Activated T-cell treated with anti-CD3 and anti-CD28 coated beads, Interleukin-2, amount 50 U/mL, for 72 hours (primary cell): ENCODE measurements at regions not wholly inside any gene's neighbourhood (a gene's known extent, or its start where the extent isn't known, plus 50 kb on each side); places are given as distances from the start of the nearest gene placed in this dataset.

Experiments
- ATAC-seq, 2 donors: fragments of 150-1000 bp; cut with Tn5 transposase; replicated peaks in 1 of 2; 2 replicates each; pipeline ENCODE4 v1.10.0; 2021; ENCODE audit warnings: moderate library complexity in 2 of 2, mild to moderate bottlenecking in 1 of 2
- DNase-seq, 2 donors: peaks; one replicate each; pipeline ENCODE4 v3.0.0; 2021 to 2022; ENCODE audit warnings: mixed read lengths in 1 of 2
- H3K27ac Mint-ChIP-seq: one replicate; pipeline ENCODE4 v1.8.0; 2022; ENCODE audit warnings: mild to moderate bottlenecking, moderate library complexity, mixed read lengths
- H3K27me3 Mint-ChIP-seq: one replicate; pipeline ENCODE4 v1.8.0; 2022; ENCODE audit warnings: low read depth, mixed read lengths
- H3K36me3 Mint-ChIP-seq, 2 donors: one replicate each; pipeline ENCODE4 v1.8.0; 2022; ENCODE audit warnings: mixed read lengths in 2 of 2, mild to moderate bottlenecking in 1 of 2; ENCODE audit not compliant: insufficient read depth in 2 of 2
- H3K4me1 Mint-ChIP-seq: one replicate; pipeline ENCODE4 v1.8.0; 2022; ENCODE audit warnings: low read depth, mixed read lengths
- H3K4me3 Mint-ChIP-seq, 2 donors: one replicate each; pipeline ENCODE4 v1.8.0; 2022; ENCODE audit warnings: mild to moderate bottlenecking in 2 of 2, mixed read lengths in 2 of 2, moderate library complexity in 2 of 2
- H3K9me3 Mint-ChIP-seq, 2 donors: one replicate each; pipeline ENCODE4 v1.8.0; 2022; ENCODE audit warnings: mixed read lengths in 2 of 2

DNA sequence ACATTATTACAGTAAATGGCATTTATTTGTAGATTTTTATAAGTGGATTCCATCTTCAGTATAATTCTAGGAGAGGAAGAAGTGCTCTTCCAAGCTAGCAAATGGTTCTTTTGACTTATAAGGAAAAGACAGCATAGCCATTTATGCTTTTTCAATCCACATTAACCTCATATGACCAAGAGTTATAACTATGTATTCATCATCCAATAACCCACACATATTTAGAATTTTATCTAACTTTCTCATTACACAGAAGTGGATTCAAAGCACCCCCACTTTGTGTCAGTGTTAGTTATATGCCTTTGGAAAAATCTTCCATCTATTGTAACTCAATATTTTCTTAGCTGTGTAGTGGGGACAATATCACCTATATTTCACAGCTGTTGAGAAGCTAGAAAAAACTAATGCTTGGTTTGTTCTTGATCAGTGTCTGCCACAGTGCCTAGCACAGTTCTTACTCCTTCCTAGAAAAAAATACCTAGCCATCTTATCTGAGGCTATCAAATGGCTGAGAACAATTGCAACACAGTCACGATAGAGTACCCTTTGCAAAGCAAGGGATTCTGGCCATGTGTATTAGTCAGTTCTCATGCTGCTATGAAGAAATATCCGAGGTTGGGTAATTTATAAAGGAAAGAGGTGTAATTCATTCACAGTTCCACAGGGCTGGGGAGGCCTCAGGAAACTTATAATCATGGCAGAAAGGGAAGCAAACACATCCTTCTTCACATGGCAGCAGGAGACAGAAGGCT is 986.3 kb downstream of the TFAP2A start:
- Mint-ChIP-seq H3K4me1 (no peaks in the 10 kb centered on the region), H3K36me3 (peaks cover 0 to 2% of the 10 kb centered on the region in 2 donors), H3K27ac (no peak overlapping the region), H3K9me3 (peaks cover 3 to 8% of the 10 kb centered on the region in 2 donors), H3K27me3 (no peaks in the 10 kb centered on the region), H3K4me3 (no peak overlapping the region)
- no peak for DNase-seq
- no peak for ATAC-seq

DNA sequence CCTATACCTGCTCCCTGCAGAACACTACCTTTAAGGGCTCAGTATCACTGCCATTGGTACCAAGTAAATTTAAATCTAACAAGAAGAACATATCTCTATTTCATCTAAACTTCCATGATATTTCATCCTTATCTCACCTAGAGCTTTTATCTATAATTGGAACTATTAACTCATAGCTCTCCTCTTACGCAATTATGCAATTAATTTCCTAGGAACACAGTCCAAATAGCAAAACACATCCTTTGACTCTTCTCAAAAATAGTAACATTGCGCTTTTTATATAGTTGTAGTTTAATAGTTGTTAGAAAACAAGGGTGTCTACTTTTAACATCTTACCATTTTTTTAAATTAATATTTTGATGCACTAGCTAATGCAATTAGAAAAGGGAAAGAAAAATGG is 986.8 kb upstream of the SLC35B3 start:
- DNase-seq = no peak
- H3K4me3 Mint-ChIP-seq = no peak overlapping the region
- H3K27me3 Mint-ChIP-seq = no peaks in the 10 kb centered on the region
- H3K27ac Mint-ChIP-seq = no peak overlapping the region
- no peak for ATAC-seq
- no peaks in the 10 kb centered on the region for H3K36me3 Mint-ChIP-seq
- peaks cover 0 to 5% of the 10 kb centered on the region in 2 donors for H3K9me3 Mint-ChIP-seq
- no peaks in the 10 kb centered on the region for H3K4me1 Mint-ChIP-seq

DNA sequence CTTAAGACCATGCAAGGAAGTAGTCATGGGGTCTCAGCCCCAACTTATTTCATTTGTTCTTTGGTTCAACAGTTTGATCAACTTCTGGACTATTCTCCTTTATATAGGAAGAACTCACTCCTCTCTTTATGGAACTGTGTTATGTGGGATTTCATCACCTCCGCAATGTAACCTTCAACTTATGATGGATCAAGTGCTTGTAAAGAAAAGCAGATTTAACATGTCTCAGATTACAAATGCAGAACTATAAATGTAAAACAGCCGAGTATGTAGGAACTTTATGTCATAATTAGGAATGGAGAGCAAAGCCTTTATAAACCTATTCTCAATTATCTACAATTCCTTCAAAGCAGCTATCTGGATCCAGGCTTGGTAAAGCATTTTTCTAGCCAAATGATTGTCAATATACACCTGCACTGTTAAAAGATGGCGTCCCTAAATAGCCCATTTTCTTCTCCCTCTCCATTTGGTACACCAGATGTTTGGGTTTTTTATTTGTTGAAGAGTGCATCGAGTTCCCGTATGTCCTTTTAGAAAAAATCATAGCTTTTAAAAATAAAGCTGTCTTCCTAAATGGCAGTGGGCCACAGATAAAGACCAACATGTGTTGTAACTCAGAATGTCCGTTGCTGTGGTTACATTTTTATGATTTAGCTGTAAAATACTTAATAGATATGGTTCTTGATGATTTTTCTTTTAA is 985.1 kb upstream of the SLC35B3 start:
- no peak overlapping the region for H3K27ac Mint-ChIP-seq
- H3K27me3 Mint-ChIP-seq = no peaks in the 10 kb centered on the region
- H3K4me3 Mint-ChIP-seq = no peak overlapping the region
- peaks cover 0 to 2% of the 10 kb centered on the region in 2 donors for H3K9me3 Mint-ChIP-seq
- DNase-seq (no peak), ATAC-seq (no peak)
- H3K36me3 Mint-ChIP-seq = no peaks in the 10 kb centered on the region
- H3K4me1 Mint-ChIP-seq = no peaks in the 10 kb centered on the region

DNA sequence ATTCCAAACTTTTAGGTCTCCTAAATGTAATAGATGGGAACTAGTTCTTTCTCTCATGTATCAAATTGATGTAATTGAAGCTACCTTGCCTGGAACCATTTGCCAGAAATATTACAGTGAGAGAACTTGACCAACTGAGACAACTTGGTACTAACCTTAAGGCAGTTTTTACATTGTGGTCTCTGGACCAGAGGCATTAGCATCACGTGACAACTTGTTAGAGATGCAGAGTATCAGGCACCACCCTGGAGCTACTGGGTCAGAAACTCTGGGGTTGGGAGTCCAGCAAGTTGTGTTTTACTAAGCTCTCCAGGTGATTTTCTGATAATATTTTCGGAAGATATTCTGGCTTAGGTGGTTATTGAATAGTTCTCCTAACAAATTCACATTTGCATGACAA is 982.1 kb upstream of the SLC35B3 start:
- no peaks in the 10 kb centered on the region for H3K27me3 Mint-ChIP-seq
- no peak overlapping the region for H3K4me3 Mint-ChIP-seq
- H3K36me3 Mint-ChIP-seq = no peaks in the 10 kb centered on the region
- DNase-seq = no peak
- H3K4me1 Mint-ChIP-seq = no peaks in the 10 kb centered on the region
- no peak overlapping the region for H3K27ac Mint-ChIP-seq
- peaks cover 0 to 2% of the 10 kb centered on the region in 2 donors for H3K9me3 Mint-ChIP-seq
- no peak for ATAC-seq

DNA sequence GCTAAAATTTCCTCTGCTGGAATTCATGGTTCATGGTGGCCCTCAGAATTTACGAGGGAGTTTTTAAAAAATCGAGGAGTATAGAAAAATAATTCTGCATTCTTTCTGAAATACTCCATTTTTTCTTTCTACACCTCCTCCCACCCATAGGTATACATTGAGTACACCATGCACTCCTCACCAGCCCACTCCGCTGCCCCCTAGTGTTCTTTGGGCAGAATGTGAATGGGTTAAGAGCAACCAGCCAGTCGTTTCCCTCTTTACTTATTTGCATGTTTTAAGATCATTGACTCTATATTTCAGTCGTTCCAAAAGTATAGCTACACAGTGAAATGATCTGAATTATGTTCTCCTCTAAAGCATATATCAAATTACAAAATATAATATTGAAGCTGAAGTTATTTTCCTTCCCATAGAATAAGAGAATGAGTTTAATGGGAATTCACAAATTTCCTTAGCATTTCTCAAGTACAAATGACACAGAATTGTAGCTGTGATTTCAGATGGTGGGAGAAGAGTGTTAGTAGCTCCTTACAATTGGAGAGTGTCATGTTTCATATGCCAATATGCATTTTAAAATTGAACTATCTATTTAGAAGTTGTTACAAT is 977.7 kb upstream of the SLC35B3 start:
- Mint-ChIP-seq H3K9me3 (no peaks in the 10 kb centered on the region), H3K4me1 (no peaks in the 10 kb centered on the region), H3K27ac (no peak overlapping the region), H3K36me3 (no peaks in the 10 kb centered on the region), H3K4me3 (no peak overlapping the region), H3K27me3 (no peaks in the 10 kb centered on the region)
- ATAC-seq (no peak), DNase-seq (peak in 1 of 2 donors; percentile 4)

DNA sequence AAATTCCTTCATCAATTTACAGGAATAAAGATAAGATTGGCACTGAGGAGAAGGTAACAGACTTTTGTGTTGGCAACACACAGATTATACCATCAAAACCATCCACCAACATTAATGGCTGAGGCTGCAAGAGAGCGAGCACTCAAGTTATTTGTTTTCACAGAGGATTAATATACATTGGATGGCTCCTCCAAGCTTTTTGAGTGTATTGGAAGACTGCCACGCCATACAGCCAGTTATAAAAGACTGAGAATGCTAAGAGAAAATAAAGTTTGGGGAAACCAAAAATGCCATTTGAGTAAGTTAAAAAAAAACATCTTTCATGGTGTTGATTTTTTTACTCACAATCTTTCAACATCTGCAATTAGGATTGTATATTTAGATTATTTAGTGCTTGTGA is 973.8 kb upstream of the SLC35B3 start:
- DNase-seq = no peak
- Mint-ChIP-seq H3K4me1 (no peaks in the 10 kb centered on the region), H3K4me3 (no peak overlapping the region), H3K36me3 (no peaks in the 10 kb centered on the region), H3K9me3 (peaks cover 5 to 9% of the 10 kb centered on the region in 2 donors), H3K27me3 (no peaks in the 10 kb centered on the region), H3K27ac (no peak overlapping the region)
- ATAC-seq = no peak

DNA sequence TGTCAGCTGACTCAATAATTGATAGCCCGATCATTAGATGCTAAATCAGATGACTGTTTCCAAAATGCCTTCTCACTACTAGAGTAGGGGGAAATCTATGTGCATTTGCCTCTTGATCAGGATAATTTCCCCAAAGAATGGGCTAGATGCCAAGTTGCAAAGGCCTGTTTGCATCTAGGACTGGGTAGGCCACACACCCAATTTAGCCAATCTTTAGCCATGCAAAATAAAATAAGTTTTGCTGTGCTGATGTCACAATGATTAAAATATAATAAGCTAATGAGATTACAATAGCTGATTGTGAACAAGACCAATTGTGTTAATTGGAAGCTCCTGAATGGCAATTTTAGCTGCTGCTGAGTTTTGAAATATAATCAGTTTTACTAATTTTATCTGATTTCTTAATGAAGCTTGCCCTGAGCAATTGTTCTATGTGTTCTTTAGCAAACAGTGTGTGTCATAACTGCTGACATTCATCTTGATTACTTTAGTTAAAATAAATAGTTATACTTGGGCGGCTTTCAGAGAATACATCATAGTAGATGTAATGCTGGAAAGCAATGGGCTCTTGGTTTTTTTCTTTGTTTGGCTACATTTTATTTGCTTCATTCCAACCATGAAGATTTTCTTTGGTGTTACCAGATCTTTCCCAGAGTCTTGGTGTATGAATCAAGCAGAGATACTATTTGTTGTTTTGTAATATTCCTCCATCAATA is 973.2 kb upstream of the SLC35B3 start:
- Mint-ChIP-seq H3K9me3 (peaks cover 5 to 9% of the 10 kb centered on the region in 2 donors), H3K36me3 (no peaks in the 10 kb centered on the region), H3K27me3 (no peaks in the 10 kb centered on the region), H3K4me1 (no peaks in the 10 kb centered on the region), H3K27ac (no peak overlapping the region), H3K4me3 (no peak overlapping the region)
- no peak for ATAC-seq
- no peak for DNase-seq

DNA sequence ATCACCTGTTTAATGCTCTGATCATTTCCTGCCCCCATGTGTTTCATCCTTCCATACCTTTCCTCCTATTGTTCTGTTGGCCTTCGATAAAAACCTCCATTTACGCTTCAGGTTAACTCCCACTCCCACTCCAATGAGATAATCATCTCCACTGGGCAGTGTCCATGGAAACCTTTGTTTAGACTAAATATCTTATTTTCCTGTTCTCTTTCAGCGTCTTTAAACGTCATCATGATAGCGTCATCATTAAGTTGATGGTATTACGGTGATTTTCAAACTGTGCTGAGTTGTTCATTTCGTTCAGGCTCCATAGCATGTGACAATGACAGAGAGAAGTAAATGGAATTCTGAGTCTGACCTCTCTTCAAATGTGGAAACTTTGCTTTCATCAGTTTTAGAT is 970.5 kb upstream of the SLC35B3 start:
- Mint-ChIP-seq H3K27ac (no peak overlapping the region), H3K36me3 (no peaks in the 10 kb centered on the region), H3K27me3 (no peaks in the 10 kb centered on the region), H3K4me1 (no peaks in the 10 kb centered on the region), H3K9me3 (peaks cover 5 to 9% of the 10 kb centered on the region in 2 donors), H3K4me3 (no peak overlapping the region)
- ATAC-seq (no peak), DNase-seq (no peak)

DNA sequence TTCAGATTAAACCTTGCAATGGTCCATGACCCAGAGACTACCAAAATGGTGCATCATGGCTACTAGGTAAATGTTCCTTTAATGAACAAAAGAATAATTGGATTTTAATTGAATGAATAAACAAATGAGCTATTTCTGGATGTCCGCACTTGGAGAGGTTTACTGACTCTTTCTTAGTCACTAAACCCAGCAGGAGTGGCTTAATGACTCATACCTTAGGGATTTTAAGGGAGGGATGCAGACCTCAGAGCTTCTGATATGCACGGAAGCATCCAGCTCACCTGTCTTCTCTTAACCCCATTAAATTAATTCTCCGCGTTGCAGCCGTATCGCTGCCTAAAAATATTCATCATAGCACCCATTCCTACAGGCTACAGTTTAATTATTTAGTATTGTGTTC is 970.0 kb upstream of the SLC35B3 start:
- H3K9me3 Mint-ChIP-seq = peaks cover 5 to 11% of the 10 kb centered on the region in 2 donors
- no peak for DNase-seq
- H3K27me3 Mint-ChIP-seq = no peaks in the 10 kb centered on the region
- H3K27ac Mint-ChIP-seq = no peak overlapping the region
- no peaks in the 10 kb centered on the region for H3K36me3 Mint-ChIP-seq
- ATAC-seq = no peak
- no peaks in the 10 kb centered on the region for H3K4me1 Mint-ChIP-seq
- H3K4me3 Mint-ChIP-seq = no peak overlapping the region

DNA sequence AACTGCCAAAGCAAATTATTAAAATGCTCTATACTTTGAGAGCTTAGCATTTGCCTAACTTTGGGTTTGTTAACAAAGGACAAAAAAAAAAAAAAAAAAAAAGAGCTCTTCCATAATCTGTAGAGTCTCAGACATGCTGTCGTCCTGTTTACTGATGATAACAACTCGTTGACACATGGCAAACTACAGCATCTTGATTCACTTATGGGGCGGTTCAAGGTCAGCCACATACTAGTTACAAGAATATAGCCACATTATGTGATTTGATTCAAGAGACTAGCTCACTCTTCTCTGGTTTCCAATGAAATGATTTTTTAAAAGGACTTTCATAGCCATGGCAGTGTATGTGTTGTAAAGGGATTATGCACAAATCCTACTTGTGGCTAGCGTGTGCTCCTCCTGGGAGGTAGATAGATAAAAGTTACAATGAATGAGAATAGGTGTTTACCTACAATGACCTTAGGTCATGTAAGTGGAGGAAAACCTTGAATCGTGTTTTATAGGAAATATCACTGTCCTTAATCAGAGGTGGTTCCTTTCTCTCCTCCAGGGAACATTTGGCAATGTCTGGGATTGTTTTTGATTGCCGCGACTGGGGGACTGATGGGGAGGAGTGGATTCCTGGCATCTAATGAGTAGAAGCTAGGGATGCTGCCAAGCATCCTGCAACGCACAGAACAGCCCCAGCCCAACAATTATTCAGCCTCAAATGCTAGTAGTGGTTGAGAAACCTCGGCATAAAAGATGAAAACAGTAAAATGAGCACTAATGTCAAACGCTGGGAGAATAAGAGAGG is 969.2 kb upstream of the SLC35B3 start:
- H3K36me3 Mint-ChIP-seq = no peaks in the 10 kb centered on the region
- H3K27me3 Mint-ChIP-seq = no peaks in the 10 kb centered on the region
- no peaks in the 10 kb centered on the region for H3K4me1 Mint-ChIP-seq
- DNase-seq (no peak), ATAC-seq (no peak)
- H3K4me3 Mint-ChIP-seq = no peak overlapping the region
- H3K27ac Mint-ChIP-seq = no peak overlapping the region
- H3K9me3 Mint-ChIP-seq = peaks cover 5 to 12% of the 10 kb centered on the region in 2 donors

DNA sequence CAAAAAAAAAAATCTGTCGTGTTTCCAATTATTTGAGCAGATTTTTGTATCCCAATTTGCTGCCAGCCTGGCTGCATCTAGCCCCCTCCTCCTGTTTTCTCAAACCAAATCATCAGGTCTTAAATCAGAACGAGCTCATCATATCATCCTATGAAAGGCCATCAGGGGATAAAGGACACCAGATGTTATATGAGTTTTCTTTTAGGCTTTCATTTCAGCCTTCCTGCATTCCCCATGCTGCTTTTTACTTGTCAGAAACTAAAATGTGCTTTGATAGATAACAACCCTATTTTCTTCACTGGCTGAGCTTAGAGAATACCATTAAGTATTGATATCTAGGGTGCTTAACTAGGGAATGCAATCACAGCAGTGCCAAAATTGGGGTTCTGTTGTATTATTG is 968.4 kb upstream of the SLC35B3 start:
- Mint-ChIP-seq H3K27ac (no peak overlapping the region), H3K4me3 (no peak overlapping the region), H3K4me1 (no peaks in the 10 kb centered on the region), H3K27me3 (no peaks in the 10 kb centered on the region), H3K36me3 (no peaks in the 10 kb centered on the region), H3K9me3 (peaks cover 5 to 12% of the 10 kb centered on the region in 2 donors)
- no peak for DNase-seq
- ATAC-seq = no peak

DNA sequence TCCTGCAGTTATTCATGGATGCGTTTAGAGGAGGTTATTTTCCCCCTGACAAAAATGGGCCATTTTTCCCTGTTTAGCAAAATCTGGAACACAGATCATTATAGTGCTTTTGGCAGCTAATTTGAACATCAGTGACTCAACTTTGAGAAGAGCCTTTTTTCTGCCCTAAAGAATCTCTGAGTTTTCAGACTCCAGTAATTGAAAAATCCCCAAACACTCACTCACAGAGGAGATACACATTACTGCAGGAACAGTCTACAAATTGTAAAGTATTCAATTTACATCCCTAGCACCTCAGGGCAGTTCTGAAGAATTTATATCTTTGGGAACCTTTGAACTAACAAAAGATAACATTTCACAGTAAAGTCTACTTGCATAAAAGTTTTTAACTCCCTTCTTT is 966.6 kb upstream of the SLC35B3 start:
- no peaks in the 10 kb centered on the region for H3K36me3 Mint-ChIP-seq
- H3K27me3 Mint-ChIP-seq = no peaks in the 10 kb centered on the region
- H3K9me3 Mint-ChIP-seq = peaks cover 5 to 12% of the 10 kb centered on the region in 2 donors
- H3K4me3 Mint-ChIP-seq = no peak overlapping the region
- no peak overlapping the region for H3K27ac Mint-ChIP-seq
- ATAC-seq = no peak
- no peaks in the 10 kb centered on the region for H3K4me1 Mint-ChIP-seq
- no peak for DNase-seq
